ENCODE measurements at regions not wholly inside any gene's neighbourhood (a gene's known extent, or its start where the extent isn't known, plus 50 kb on each side); places are given as distances from the start of the nearest gene placed in this dataset.

- TF ChIP-seq REST (IDR thresholded peaks at IDR 0.05; ENCODE audit: unreplicated experiment), result no peak
- TF ChIP-seq POLR2AphosphoS5 (IDR thresholded peaks at IDR 0.05; ENCODE audit: low read depth), result no peak
- TF ChIP-seq NANOG (IDR thresholded peaks at IDR 0.05; ENCODE audit: borderline replicate concordance), result no peak
These were observed 68.4 kb upstream of the PRPS1L1 start (continued) for GRCh38 chr7:18096087-18096486.

DNA sequence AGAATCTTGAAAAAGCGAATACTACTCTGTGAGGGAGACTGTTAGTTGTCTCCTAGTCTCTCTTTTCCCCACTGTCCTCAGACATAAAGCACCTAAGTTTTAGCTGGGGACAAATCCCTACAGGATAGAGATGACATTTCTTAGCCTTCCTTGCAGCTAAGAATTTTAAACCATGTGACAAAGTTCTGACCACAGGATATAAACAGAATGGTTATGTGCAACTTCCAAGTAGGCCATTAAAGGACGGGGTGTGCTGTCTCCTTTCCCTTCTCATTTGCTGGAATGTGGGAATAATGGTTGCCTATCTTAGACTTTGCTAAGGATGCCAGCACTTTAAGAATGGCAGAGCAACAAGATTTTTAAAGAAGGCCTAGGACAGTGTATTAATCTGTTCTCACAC, 74.9 kb upstream of the PRPS1L1 start:
- Histone ChIP-seq H3K27me3 (ENCODE audit: insufficient read depth) (no peaks in the 10 kb centered on the region), H3K79me2 (replicated peaks; ENCODE audit: insufficient read depth) (no peaks in the 10 kb centered on the region)

More for the DNA sequence above, 74.9 kb upstream of the PRPS1L1 start:
- Histone ChIP-seq H3K9me2 (ENCODE audit: insufficient read depth) (no peaks in the 10 kb centered on the region), H3F3A (replicated peaks; ENCODE audit: low read depth) (no peaks in the 10 kb centered on the region), H2AFZ (no peak overlapping the region), H3K4me2 (no peak overlapping the region), H3K36me3 (ENCODE audit: insufficient read depth) (no peaks in the 10 kb centered on the region), H3K4me1 (ENCODE audit: insufficient read depth) (no peaks in the 10 kb centered on the region), H4K20me1 (replicated peaks; ENCODE audit: insufficient read depth) (no peaks in the 10 kb centered on the region), H3K4me3 (no peak overlapping the region), H3K27ac (ENCODE audit: low read depth) (no peak overlapping the region)
- no peak for DNase-seq (ENCODE audit: low spot score)
- no peak overlapping the region for H3K27ac Mint-ChIP-seq
- ATAC-seq, result no peak
- no peaks in the 10 kb centered on the region for H3K4me1 Mint-ChIP-seq
- no peaks in the 10 kb centered on the region for H3K9me3 Mint-ChIP-seq
- H3K36me3 Mint-ChIP-seq (ENCODE audit: low read depth), result no peaks in the 10 kb centered on the region
- no peak for TF ChIP-seq CTCF (conservative IDR thresholded peaks at IDR 0.05; ENCODE audit: low read depth in 2 of 2)
- TF ChIP-seq STAT1 (IDR thresholded peaks at IDR 0.05; ENCODE audit: unreplicated experiment), result no peak
- no peak for TF ChIP-seq JUNB (IDR thresholded peaks at IDR 0.05; ENCODE audit: unreplicated experiment)
- H3K4me3 Mint-ChIP-seq, result no peak overlapping the region
- H3K27me3 Mint-ChIP-seq (ENCODE audit: insufficient read depth, low read depth, poor library complexity), result no peaks in the 10 kb centered on the region

Measured in GM23338 (cell line).